Left ventricle myocardium superior (tissue), 1 donor: ENCODE measurements at regions not wholly inside any gene's neighbourhood (a gene's known extent, or its start where the extent isn't known, plus 50 kb on each side); places are given as distances from the start of the nearest gene placed in this dataset.

Source experiments
- ATAC-seq: fragments of 200-7000 bp; cut with Tn5 transposase; one replicate; pipeline ENCODE4 v1.9.1; 2020; ENCODE audit warnings: mild to moderate bottlenecking, moderate library complexity
- DNase-seq: peaks from one replicate; pipeline ENCODE4 v3.0.0-alpha.2; 2020
- intact Hi-C: fragments of 100-400 bp; cut with micrococcal nuclease; formaldehyde crosslinking; loops from one replicate; pipeline ENCODE4 v1.11.0; 2022
- donor health status: DM: no; HTN: yes; CAD: no; lungs with severe emphysema.

DNA sequence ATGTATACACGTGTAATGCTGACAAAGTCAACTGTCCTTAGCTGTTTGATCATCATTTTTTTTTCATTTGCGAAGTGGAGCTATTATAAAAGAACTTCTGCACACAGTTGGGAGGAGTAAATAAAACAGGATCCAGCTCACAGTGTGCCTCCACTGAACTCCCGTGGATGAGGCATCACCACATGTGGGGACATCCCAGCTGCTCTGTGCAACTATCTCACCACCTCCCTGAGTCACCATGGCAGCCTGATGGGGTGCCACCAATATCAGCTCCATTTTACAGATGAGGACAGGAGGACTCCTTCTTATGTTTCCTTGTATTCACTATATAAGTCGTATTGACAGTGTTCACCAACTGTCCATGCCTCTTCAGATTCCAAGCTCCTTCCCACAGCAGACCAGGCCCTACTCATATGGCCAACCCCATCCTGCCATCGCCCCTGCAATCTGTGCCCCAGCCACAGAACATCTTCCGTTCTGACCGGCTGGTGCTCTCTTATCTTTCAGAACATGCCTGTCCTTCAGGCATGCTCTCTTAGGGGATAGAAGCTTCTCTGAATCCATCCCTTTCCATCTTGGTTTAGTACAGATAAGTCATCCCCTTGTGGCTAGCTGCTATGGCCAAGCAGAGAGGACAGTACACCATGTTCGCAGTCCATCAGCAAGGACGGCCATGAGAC is 288.1 kb downstream of the RNF144A start:
- ATAC-seq (no peak), DNase-seq (no peak)
- intact Hi-C loops = no loop called here

DNA sequence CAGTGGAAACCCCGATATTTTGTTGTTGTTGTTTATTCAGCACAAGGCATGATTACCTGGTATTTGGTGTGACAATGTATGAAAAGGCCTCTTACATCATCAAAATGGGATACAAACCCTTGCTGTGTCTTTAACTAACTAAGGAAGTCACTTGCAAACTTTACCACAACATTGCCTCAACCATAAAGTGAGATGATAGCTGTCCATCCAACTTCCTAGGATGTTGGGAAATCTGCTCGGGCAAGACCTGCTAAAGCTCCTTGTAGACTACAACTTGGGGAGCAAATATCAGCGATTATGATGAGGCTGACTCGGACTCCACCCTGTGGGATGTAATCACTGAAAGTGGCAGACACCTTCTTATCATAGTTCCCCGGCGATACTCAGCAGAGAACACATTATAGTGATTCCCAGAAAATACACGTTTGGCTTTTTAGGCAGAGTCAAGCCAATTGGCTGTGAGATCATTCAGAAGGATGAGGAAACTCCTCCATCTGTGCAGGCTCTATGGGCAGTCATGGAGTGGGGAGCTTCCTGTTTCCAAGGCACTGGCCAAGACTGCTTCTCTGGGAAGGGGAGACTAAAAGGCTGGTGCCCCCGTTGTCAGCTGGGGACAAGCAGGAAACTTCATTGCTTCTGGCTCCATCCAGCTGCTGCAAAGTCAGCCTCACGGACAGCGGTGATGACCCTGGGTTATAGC is 289.0 kb downstream of the RNF144A start:
- intact Hi-C loops = no loop called here
- no peak for DNase-seq
- ATAC-seq = no peak

DNA sequence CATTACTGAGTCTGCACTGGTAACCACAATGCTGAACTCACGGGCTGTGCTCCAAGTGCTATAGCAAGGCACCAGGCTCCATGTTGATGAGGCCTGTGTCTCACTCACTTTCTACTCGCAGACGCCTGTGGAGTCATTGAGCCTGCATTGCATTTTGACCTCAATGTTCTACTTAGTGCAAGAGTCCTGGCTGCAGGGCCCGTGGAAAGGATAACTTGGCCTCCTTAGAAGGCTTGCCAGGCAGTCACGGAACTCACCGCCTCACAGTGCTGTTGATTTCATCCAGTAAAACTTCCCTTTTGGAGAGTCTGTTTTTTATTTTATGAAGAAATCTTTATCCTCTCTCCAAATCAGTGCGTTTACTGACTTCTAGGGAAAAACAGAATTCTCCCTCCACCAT is 290.4 kb downstream of the RNF144A start:
- intact Hi-C loops = no loop called here
- no peak for DNase-seq
- no peak for ATAC-seq

DNA sequence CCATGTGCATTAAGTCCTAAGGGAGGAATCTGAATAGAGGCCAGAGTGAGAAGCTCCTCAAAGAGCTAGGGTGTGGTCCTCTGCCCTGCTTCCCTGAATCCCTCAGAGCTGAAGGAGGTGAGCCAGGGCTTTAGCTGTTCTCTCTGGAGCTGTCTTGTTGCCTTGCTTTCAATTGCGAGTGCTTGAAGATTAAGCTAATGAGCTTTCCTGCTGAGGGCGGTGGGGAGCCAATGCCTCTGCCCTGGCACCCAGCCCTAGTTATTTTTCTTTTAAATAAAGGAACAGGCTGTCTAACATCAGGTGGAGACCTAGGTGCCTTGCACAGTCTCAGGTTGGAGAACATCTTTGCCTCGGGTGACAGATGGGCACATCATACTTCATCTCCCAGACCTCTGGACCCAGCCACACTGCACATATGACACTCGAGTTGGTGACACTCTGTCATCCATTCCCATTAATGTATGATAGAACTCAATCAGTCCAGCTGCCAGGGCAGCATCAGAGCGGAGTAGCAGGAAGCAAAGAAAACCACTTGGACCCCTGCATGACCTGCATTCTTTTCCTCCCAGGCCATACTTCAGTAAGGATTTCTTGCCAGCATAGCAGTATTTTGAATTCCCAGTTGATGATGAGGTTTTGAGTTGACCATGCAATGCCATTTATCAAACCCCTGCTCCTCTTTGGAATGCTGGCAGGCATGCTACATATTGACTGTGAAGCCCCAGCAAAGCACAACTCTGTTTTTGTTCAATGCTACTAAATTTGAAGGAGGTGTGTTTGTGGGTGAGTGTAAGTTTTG is 292.7 kb downstream of the RNF144A start:
- intact Hi-C loops = no loop called here

DNA sequence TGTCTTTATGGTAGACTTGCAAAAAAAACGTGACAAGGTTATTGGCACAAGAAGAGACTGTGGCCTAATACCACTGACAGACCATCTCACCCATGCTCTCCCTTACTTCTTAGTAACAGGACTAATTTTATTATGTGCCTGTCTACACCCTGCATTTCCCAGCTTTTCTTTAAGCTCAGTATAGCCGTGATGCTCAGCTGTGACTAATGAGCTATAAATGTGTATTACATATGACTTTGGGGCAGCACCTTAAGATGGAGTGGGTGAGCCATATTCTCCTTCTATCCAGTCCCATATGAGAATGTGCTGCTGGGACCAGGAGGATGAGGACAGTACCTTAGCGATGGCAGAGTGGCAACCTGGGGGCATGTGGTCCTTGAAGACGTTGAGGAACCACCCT is 293.5 kb downstream of the RNF144A start:
- ATAC-seq = no peak
- intact Hi-C loops = no loop called here

More for the DNA sequence above, 292.7 kb downstream of the RNF144A start:
- ATAC-seq (no peak), DNase-seq (no peak)

DNA sequence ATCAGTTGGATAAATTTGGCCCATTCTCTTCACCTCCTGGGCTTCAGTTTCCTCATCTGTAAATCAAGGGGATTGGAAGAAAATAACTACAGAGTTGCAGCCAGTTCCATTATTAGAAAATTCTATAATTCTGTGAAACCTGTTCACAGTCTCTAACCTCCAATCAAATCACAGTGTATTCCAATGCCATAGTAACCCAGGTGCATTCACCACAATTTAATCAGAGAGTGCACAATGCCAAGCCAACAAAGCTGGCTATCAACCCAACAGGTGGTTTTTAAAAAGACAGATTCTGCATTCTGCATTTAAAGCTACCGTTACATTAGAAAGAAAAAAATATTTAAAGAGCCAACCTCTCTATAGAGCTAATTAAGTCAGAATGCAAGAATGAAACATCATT is 308.6 kb downstream of the RNF144A start:
- intact Hi-C loops = no loop called here
- ATAC-seq = no peak
- DNase-seq = no peak

More for the DNA sequence above, 293.5 kb downstream of the RNF144A start:
- no peak for DNase-seq

DNA sequence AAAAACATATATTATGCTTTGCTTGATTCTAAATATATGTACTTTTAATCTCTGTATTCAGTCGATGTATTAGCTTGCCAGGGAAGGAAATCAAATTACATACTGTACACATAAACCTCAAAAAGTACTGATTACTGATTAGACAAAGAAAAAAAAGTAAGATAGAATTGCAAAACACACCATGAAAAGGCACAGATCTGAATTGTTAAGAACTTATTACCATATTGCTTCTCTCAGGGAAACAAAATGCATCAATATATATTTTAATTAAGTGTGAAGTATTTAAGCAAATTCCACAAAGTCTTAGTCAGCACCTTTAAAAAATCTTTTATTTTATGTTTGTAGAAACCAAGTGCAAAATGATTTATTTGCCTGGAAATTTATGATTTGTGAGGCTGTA is 309.3 kb downstream of the RNF144A start:
- ATAC-seq (no peak), DNase-seq (no peak)
- intact Hi-C loops = no loop called here

DNA sequence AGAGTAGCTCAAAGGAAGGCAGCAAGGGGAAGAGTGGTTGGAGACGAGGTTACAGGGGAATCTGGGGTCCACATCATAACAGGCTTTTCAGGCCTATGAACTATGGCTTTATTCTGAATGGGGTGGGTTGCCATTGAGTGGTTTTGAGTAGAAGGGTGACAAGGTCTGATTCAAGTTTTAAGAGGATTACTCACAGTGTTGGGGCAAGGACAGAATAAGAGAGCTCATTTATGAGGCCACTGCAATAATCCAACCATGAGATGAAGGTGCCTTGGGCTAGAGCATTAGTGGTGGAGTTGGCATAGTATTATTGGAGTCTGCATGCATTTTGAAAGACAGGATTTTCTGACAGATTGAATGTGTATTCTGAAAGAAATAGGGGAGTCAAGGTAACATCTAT is 315.9 kb downstream of the RNF144A start:
- no peak for ATAC-seq
- intact Hi-C loops = no loop called here
- DNase-seq = no peak

DNA sequence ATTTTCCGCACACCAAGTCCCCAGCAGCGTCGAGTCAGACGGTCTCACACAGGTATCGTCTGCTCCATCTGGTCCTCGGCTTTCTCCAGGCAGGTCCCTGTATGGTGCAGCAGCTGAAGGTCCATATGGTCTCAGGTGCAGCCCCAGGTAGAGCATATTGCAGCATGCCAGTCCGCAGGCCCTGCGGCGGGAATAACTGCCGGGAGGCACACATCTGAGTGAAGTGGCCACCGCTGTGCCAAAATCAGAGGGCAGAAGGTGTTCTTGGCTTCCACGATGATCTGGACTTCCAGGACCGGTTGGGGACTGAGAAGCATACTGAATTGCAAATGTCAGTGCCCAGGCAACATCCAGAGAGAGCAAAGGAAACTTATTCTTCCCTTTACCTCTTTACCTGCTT is 320.3 kb downstream of the RNF144A start:
- no peak for DNase-seq
- ATAC-seq = no peak
- intact Hi-C loops = no loop called here

DNA sequence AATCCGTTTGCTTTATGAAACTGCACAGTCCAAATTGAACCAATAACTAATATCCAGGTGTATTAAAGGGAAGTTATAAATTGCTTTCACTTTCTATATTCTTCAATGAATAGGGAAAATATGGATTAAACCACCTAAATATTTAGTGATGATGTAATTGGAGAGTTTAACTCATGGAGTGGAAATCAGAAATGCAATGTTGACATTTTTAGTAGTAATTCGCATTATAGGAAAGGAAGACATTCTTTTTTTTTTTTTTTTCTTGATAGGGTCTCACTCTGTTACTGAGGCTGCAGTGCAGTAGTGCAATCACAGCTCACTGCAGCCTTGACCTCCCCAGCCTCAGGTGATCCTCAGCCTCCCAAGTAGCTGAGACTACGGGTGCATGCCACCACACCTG is 321.9 kb downstream of the RNF144A start:
- DNase-seq (no peak), ATAC-seq (no peak)
- intact Hi-C loops = no loop called here

DNA sequence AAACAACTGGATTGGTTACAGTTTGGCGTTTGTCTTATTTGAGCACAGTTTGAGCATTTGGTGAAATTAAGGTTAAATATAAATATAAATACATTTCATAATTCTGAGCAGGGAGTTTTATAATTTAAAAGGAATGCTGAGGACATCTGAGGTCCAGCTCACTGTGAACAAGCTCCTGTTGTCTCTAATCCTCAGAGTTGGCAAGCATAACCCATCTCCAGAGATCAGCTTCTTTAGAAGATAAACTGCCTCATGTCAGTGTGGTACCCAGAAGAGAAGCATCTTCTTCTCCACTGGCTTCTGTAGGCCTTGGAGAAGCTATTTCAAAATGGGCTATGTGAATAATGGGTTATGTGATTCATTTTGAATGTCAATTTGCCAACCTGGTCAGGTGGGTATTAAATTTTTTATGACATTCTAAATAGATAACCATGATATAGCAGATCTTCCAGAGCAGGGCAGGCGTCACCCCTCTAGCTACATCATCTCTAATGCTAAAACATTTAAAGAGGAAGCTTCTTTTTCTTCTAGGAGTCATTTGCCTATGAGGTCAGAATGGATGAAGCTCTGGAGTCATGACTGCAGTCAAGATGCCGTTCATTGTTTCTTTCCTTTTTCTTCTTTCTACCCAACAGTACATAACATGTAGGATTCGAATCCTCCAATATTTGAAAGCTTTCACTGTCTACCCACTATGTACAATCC is 324.0 kb downstream of the RNF144A start:
- ATAC-seq (no peak), DNase-seq (no peak)
- intact Hi-C loops = no loop called here

DNA sequence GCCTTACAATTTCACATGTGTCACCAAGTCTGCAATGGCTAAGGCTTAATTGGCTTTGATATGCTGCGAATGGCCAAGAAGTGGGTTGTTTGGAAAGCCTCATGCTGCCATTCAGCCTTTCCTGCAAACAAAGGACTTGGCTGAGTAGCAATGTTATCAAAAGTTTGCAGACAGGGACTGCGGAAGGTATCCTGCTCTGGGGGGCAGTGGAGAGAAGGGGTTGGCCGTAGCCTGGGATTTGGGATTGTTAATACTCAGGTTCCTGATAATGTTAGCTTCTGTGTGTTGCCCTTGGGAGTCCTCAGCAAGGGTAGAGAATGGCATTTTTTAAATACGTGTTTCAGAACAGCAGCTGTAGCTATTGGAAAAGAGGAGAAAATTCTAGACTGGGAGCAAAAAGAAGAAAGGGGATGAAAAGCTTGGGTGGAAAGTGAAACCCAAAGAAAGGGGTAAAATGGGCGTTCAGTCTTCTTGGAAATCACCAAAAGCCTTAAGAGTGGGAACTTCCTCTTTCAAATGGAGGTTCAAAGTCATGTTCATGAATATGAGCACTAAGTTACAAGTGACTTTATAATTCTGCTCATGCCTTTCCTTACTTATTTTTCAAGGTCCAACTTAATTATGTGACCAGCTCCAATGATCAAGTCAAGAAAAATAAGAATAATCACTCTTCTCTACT is 325.1 kb downstream of the RNF144A start:
- DNase-seq = no peak
- intact Hi-C loops = no loop called here
- no peak for ATAC-seq

DNA sequence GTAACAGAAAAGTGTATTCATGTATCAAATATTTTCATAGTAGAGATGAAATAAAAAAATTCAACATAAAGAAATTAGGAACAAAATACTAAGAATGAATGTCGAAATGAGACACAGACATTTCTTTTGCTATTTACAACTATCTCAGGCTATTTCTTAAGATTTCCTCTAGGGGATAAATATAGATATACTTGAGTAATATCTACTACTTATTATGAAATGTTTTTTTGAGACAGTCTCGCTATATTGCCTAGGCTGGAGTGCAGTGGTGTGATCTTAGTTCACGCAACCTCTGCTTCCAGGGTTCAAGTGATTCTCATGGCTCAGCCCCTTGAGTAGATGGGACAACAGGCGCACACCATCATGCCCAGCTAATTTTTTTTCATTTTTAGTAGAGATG is 326.1 kb downstream of the RNF144A start:
- intact Hi-C loops = no loop called here
- ATAC-seq (no peak), DNase-seq (no peak)

DNA sequence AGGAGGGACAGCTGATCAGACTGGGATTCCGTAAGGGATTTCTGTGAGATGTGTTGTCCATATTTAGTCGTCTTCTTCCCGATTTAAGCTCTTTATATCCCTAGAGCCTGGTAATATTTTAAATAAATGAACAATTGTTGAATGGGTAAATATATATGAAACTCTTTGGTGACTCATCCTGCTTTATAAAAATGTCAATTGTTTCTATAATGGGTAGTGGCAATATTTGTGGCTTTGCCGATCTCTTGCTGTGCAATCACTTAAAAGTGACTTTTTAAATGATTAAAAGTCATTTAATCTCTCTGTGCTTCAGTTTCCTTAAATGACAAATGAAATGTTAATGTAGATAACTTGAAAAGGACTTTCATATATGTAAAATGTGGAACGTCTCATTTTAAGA is 339.2 kb downstream of the RNF144A start:
- no peak for ATAC-seq
- intact Hi-C loops = no loop called here
- DNase-seq = no peak

DNA sequence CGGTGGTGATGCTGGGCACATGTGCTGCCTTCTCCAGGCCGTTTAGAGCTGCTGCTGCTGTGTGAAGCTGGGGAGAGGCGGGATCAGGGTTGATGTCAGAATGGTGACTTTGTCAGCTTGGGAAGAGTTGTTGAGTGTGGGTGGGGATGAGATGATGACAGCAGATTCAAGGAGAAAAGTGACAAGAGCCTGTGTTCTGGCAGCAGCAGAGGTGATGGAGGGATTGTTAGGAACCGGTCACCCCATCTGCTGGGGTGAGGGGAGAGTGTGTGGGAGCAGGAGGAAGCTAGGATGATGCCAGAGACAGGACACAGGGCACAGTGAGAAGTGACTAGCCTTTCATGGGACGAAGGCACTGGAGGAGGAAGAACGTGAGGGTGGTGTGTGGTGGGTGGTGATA is 345.5 kb downstream of the RNF144A start:
- DNase-seq (no peak), ATAC-seq (no peak)
- intact Hi-C loops = no loop called here

DNA sequence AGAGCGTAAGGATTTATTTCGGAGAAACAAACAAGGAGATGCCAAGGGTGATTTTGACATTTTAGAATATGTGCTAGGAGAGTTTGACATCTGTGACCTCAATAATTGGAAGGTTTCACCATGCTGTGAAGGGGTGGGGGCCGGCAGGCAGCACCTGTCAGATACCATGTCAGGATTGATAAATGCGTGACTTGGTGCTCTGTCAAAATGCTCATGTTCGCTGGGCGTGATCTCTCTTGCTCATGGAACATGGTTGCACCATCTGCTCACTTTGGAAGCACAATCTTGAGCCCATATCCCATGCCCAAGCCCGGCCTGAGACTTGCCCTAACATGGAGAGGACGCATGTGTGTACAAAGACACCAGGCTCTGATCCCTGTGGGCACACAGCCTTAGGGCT is 347.6 kb downstream of the RNF144A start:
- DNase-seq (no peak), ATAC-seq (no peak)

DNA sequence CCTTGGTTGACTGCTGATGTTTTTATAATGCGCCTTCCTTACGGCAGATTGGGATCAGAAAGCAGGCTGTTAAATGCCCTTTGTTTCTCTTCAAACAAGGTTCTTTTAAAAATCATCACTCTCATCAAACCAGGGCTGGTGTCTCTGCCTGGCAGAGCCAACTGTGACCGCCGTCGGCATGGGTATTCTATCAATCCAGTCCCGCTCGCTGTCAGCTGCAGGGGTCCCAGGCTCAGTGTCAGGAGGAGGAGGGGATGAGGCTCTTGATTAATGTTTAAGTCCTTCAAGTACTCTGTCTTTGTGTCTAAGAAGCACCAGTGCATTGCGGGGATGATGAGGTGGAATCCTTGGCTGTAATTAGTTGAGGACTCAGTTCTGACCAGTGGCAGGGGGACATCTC is 348.1 kb downstream of the RNF144A start:
- ATAC-seq = no peak
- intact Hi-C loops = no loop called here
- no peak for DNase-seq

More for the DNA sequence above, 347.6 kb downstream of the RNF144A start:
- intact Hi-C loops = no loop called here

DNA sequence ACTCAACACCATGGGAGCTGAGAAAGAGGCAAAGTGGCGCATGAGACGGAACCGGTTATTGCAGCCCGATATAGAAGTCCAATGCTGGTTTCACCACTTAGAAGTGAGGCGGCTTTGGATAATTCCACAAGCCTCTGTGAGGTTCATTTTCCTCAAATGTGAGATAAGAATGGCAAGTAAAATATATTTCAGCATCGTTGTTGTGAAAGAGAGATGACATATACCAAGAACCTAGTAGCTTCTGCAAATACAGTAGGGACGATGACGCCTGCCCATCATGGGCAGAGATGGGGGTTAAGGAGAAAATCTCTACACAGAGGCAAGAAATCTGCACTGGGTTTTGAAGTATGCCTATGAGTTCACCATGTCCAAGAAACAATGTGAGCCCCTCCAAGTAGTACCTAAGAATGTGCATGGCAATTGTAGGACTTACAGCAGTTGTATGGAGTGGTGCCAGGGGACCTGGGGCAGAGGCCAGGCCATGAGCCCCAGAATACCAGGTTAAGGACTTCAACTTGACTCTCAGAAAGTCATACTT is 352.0 kb downstream of the RNF144A start:
- DNase-seq (no peak), ATAC-seq (no peak)
- intact Hi-C loops = no loop called here

DNA sequence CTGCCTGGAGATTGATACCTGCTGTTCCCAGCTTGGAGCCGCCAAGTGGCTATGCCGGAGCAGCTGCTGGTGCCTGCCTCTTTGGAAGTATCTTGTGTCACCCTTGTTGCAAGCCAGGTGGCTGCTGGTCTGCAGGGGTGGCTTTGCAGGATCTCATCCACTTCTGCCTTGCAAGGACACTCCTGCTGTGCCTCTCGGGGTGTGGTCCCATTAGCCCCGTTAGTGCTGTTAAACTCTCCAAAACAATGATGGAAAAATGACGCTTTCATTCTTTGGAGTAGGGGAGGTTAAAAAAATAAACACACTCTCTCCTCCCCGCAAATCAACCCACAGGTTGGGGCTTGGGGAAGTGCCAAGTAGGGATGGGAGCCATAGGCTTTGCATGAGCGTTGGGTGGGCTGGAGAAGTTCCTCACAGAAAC is 352.8 kb downstream of the RNF144A start:
- no peak for ATAC-seq
- intact Hi-C loops = no loop called here
- no peak for DNase-seq
